Fibroblast of mammary gland (primary cell): ENCODE measurements at regions not wholly inside any gene's neighbourhood (a gene's known extent, or its start where the extent isn't known, plus 50 kb on each side); places are given as distances from the start of the nearest gene placed in this dataset.

Source experiments
- DNase-seq: peaks from one replicate; pipeline ENCODE4 v3.0.0-alpha.2; 2010; ENCODE audit warnings: low read depth
- H3K4me3 ChIP-seq: 2 replicates; pipeline ENCODE4 v1.5.1; 2011; ENCODE audit warnings: low read depth, mild to moderate bottlenecking, low read length, moderate library complexity; ENCODE audit not compliant: control insufficient read depth
- CTCF ChIP-seq: conservative IDR thresholded peaks from 2 replicates; pipeline ENCODE4 v1.5.1; 2011; ENCODE audit warnings: low read depth, low read length, inconsistent platforms; ENCODE audit not compliant: control insufficient read depth, insufficient read depth

- no peak overlapping the region for H3K4me3 ChIP-seq
- DNase-seq: peak; percentile 64
- no peak for TF ChIP-seq CTCF
These were observed 728.1 kb downstream of the OTOL1 start for GRCh38 chr3:162224746-162225145.

- no peak for TF ChIP-seq CTCF
- no peak for DNase-seq
- no peak overlapping the region for H3K4me3 ChIP-seq
These were observed 740.3 kb downstream of the OTOL1 start for GRCh38 chr3:162236949-162237348.

- TF ChIP-seq CTCF: no peak
- H3K4me3 ChIP-seq: no peak overlapping the region
- DNase-seq: no peak
These were observed 754.2 kb downstream of the OTOL1 start for GRCh38 chr3:162250782-162251181.

- H3K4me3 ChIP-seq: no peak overlapping the region
- TF ChIP-seq CTCF: no peak
- DNase-seq: peak; percentile 10
These were observed 765.5 kb downstream of the OTOL1 start for GRCh38 chr3:162262129-162262528.

GRCh38 chr3:162263596-162263995, 767.0 kb downstream of the OTOL1 start:
- no peak for TF ChIP-seq CTCF
- H3K4me3 ChIP-seq: no peak overlapping the region
- no peak for DNase-seq

- TF ChIP-seq CTCF: no peak
- no peak for DNase-seq
These were observed 773.2 kb downstream of the OTOL1 start for GRCh38 chr3:162269636-162270458.

More at GRCh38 chr3:162269636-162270458, 773.2 kb downstream of the OTOL1 start:
- H3K4me3 ChIP-seq: no peak overlapping the region
